ENCODE measurements at regions not wholly inside any gene's neighbourhood (a gene's known extent, or its start where the extent isn't known, plus 50 kb on each side); places are given as distances from the start of the nearest gene placed in this dataset.

GRCh38 chr9:13814647-13815400, 499.1 kb downstream of the NFIB start:
- Histone ChIP-seq H3K4me1 (peaks cover 7% of the 10 kb centered on the region), H3K27me3 (no peaks in the 10 kb centered on the region), H3K4me3 (no peak overlapping the region), H3K36me3 (no peaks in the 10 kb centered on the region), H3K27ac (no peak overlapping the region), H3K9me3 (no peaks in the 10 kb centered on the region)
- no peak for DNase-seq (ENCODE audit: extremely low spot score in 2 of 2)
- no peak for TF ChIP-seq POLR2A (IDR thresholded peaks at IDR 0.05)
- TF ChIP-seq POLR2AphosphoS5 (IDR thresholded peaks at IDR 0.05; ENCODE audit: insufficient read depth in 1 of 2, low read depth in 1 of 2) = no peak
- no peak for TF ChIP-seq CTCF (IDR thresholded peaks at IDR 0.05)
- intact Hi-C loops (cut with DNase I) = no loop called here

GRCh38 chr9:13811876-13812275, 502.1 kb downstream of the NFIB start:
- no peak for DNase-seq (ENCODE audit: extremely low spot score in 2 of 2)
- intact Hi-C loops (cut with DNase I) = no loop called here
- no peaks in the 10 kb centered on the region for H3K9me3 ChIP-seq
- H3K27ac ChIP-seq = no peak overlapping the region
- no peaks in the 10 kb centered on the region for H3K4me1 ChIP-seq
- TF ChIP-seq CTCF (IDR thresholded peaks at IDR 0.05) = no peak
- no peak for TF ChIP-seq POLR2A (IDR thresholded peaks at IDR 0.05)
- no peak overlapping the region for H3K4me3 ChIP-seq
- H3K27me3 ChIP-seq = no peaks in the 10 kb centered on the region
- no peaks in the 10 kb centered on the region for H3K36me3 ChIP-seq

GRCh38 chr9:13810510-13810909, 503.4 kb downstream of the NFIB start:
- Histone ChIP-seq H3K9me3 (no peaks in the 10 kb centered on the region), H3K36me3 (no peaks in the 10 kb centered on the region), H3K27ac (no peak overlapping the region), H3K4me1 (peaks cover 12% of the 10 kb centered on the region), H3K4me3 (no peak overlapping the region), H3K27me3 (no peaks in the 10 kb centered on the region)
- TF ChIP-seq POLR2A (IDR thresholded peaks at IDR 0.05) = no peak
- TF ChIP-seq CTCF (IDR thresholded peaks at IDR 0.05) = no peak
- no peak for TF ChIP-seq POLR2AphosphoS5 (IDR thresholded peaks at IDR 0.05; ENCODE audit: insufficient read depth in 1 of 2, low read depth in 1 of 2)
- DNase-seq (ENCODE audit: extremely low spot score in 2 of 2) = no peak
- intact Hi-C loops (cut with DNase I) = no loop called here

GRCh38 chr9:13809401-13809800, 504.5 kb downstream of the NFIB start:
- no peaks in the 10 kb centered on the region for H3K36me3 ChIP-seq
- H3K9me3 ChIP-seq = no peaks in the 10 kb centered on the region
- TF ChIP-seq CTCF (IDR thresholded peaks at IDR 0.05) = no peak
- TF ChIP-seq POLR2AphosphoS5 (IDR thresholded peaks at IDR 0.05; ENCODE audit: insufficient read depth in 1 of 2, low read depth in 1 of 2) = no peak
- TF ChIP-seq POLR2A (IDR thresholded peaks at IDR 0.05) = no peak
- DNase-seq (ENCODE audit: extremely low spot score in 2 of 2) = no peak
- H3K27ac ChIP-seq = no peak overlapping the region
- peaks cover 12% of the 10 kb centered on the region for H3K4me1 ChIP-seq
- no peak overlapping the region for H3K4me3 ChIP-seq
- H3K27me3 ChIP-seq = no peaks in the 10 kb centered on the region
- intact Hi-C loops (cut with DNase I) = no loop called here

GRCh38 chr9:13807118-13807517, 506.8 kb downstream of the NFIB start:
- H3K27ac ChIP-seq = no peak overlapping the region
- no peak for TF ChIP-seq POLR2A (IDR thresholded peaks at IDR 0.05)
- no peak for TF ChIP-seq CTCF (IDR thresholded peaks at IDR 0.05)
- TF ChIP-seq POLR2AphosphoS5 (IDR thresholded peaks at IDR 0.05; ENCODE audit: insufficient read depth in 1 of 2, low read depth in 1 of 2) = no peak
- peaks cover 12% of the 10 kb centered on the region for H3K4me1 ChIP-seq
- no peaks in the 10 kb centered on the region for H3K27me3 ChIP-seq
- no peak overlapping the region for H3K4me3 ChIP-seq
- DNase-seq (ENCODE audit: extremely low spot score in 2 of 2) = no peak
- no peaks in the 10 kb centered on the region for H3K9me3 ChIP-seq
- H3K36me3 ChIP-seq = no peaks in the 10 kb centered on the region
- intact Hi-C loops (cut with DNase I) = no loop called here

All from vagina (tissue), 2 donors.